NCI-H82 treated with DMSO at 0.1 percent for 48 hours (cell line): ENCODE measurements at regions not wholly inside any gene's neighbourhood (a gene's known extent, or its start where the extent isn't known, plus 50 kb on each side); places are given as distances from the start of the nearest gene placed in this dataset.

ENCODE experiments used
- DNase-seq: peaks from one replicate; lab custom pipeline; 2025; ENCODE audit not compliant: unreplicated experiment; lab: John Stamatoyannopoulos, UW

DNA sequence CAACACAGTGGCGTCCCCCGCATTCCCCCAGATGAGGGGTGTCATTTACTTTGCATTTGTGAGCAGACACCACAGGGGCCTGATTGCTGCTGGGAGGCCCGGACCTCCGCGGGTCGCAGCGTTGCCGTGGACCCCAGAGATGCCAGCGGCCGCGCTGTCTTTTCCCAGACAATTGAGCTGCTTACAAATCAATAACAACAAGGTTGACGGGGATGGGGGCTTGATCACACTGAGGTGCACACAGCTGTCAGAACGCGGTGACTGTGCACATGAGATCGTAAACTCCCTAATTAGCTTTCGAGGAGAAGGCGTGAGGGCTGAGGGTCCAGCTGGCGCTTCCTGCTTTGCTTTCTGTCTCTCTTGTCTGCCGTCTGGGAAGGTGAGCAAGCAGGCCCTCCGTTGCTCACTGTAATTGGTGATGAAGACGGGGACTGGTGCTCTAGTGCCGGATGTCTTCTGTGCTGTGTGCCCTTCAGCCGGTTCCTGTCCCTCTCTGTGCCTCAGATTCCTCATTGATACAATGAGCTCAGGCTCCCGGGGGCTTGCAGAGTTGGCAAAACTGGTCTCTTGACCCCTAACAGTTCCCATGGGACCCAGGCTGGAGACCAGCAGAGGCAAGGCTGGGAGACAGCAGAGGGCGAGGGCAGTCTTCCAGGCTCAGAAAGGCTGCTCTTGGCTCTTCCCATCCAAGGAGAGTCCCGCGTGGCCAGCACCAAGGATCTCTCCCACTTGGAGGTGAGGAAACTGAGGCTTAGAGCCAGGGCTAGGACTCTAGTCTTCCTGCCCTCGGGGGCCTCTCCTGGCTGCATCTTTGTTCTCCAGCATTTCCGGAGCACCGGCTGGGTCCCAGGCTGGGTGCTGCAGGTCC is 126.0 kb upstream of the PMEPA1 start:
- DNase-seq: peak; percentile 97

DNA sequence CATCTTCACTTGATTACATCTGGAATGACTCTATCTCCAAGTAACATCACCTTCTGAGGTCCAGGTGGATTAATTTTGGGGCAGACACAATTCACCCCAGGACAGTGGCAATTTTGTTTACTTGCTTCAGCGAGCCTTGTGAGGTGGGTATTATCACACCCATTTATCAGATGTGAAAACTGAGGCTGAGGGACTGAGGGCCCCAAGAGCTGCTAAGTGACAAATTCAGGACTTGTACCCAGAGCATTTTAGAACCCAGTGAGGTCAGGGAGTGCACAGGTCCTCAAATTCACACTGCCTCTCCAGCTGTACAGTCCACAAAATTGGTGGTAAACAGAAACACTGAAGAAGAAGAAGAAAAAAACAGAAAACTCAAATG is 125.2 kb upstream of the PMEPA1 start:
- no peak for DNase-seq

GRCh38 chr20:57834306-57835073 is 124.7 kb upstream of the PMEPA1 start:
- peak; percentile 11 for DNase-seq

DNA sequence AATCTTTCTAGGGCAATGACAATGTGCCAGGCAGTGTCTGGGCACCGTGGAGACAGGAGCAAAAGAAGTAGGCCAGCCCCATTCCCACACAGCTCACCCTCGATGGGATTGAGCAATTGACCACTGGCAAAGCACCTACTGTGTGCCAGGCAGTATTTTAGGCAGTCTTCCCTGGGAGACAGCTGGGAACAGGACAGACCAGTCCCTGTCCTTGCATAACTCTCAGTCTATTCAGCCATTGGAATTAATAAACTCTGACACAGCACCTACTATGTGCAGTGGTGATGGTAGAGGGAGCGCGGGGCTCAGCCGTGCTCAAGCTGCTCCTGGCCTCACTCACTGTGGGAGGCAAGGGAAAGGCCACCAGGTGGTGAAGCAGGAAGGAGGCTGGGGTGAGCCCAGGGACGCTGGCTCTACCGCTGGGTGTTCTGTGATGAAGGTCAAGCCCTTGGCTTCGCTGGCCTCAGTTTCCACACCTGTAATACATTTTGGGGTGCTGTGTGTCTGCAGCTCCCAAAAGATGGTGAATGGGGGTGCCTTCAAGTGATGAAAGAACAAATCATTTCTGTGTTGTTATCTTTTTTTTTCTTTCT is 122.3 kb upstream of the PMEPA1 start:
- no peak for DNase-seq

- no peak for DNase-seq
Observed at GRCh38 chr20:57831326-57831992, 121.6 kb upstream of the PMEPA1 start.

- DNase-seq: no peak
Observed at GRCh38 chr20:57830515-57830895, 120.7 kb upstream of the PMEPA1 start.

GRCh38 chr20:57829805-57830514 is 120.1 kb upstream of the PMEPA1 start:
- DNase-seq: no peak

- no peak for DNase-seq
Observed at GRCh38 chr20:57829336-57829735, 119.5 kb upstream of the PMEPA1 start.

- no peak for DNase-seq
Observed at GRCh38 chr20:57828696-57829095, 118.9 kb upstream of the PMEPA1 start.

GRCh38 chr20:57826666-57827287 is 117.0 kb upstream of the PMEPA1 start:
- DNase-seq: peak; percentile 86

DNA sequence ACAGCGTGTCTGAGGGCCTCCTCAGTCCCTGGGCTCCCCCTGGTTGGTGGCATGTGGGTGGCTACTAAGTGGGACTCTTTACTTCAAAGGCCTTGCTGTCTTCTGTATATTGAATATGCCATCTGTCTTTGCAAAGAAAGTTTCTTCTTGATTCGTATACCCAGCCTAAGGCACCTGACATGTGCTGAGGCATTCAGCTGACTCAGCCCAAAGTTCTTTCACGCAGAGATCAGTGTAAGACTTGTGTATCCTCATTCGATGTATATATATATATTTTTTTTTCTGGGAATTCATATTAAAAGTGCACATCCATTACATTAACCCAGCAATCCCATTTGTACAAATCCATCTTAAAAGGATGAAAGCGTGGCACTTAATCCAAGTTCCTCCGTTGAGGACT is 115.1 kb upstream of the PMEPA1 start:
- no peak for DNase-seq

DNA sequence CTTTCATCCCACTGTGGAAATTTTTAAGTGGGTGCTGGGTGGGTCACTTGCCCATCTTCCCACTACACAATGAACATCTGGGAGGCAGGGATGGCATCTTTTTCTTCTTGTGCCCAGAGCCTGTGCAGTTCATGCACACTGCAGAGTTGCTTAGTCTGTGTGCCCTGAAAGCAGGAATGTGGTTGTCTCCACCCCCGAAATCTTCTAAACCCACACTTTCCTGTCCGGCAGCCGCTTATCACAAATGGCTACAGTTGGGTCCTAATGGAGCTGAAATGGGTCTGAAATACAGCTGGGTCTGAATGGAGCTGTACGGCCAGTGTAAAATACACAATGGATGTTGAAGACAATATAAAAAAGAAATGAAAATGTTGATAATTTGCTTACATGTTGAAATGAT is 112.1 kb upstream of the PMEPA1 start:
- DNase-seq: no peak

GRCh38 chr20:57819691-57820380 is 110.0 kb upstream of the PMEPA1 start:
- no peak for DNase-seq

DNA sequence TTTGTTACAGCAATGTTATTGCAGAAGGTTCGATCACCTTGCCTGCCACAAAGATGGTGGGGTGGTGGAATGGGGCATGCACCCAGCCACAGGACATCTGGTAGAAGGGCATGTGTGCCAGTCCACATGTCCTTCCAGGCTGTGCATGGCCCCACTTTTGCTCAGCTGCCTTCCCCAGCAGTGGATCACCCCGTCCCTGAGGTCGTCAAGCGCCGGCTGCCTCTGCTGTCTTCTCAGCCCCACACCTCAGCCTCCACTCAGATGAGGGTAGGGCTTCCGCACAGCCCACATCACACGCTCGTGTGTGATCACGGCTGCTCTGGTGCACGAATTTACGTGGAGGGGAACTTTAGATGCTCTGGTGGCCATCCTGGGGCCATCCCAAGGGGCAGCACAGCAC is 109.5 kb upstream of the PMEPA1 start:
- no peak for DNase-seq

DNA sequence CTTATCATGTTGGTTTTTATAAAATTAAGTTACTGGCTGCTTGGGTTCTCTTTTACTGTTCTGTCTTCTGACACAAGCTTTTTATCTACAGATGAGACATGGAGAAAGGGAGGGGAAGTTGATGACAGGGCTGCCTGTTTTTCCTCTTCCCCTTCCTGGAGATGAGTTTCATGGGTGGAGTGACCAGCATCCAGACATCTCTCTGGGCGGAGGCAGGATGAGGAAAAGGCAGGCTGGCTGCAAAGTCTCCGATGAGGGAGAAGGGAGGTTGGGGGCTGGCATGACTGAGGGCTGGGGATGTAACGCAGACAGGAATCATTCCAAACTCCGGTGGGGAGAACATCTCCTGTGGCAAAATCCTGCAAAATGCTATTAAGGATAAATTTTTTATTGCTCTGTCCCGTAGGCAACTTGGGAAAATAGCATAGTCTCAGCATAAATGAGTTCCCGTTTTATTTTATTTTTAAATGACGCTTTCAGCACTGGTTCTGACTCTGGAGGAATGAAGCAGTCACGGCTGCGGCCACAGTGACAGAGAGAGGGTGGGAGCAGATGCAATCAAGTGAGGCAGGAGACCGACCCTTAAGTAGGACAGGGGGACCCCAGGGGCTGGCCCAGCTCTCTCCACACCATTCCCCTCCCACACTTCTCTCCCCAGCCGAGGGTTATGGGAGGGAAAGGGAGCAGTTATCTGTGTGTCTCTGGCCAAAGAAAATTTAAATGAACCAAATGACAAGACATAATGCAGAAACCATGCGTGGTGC is 108.8 kb upstream of the PMEPA1 start:
- DNase-seq: no peak

DNA sequence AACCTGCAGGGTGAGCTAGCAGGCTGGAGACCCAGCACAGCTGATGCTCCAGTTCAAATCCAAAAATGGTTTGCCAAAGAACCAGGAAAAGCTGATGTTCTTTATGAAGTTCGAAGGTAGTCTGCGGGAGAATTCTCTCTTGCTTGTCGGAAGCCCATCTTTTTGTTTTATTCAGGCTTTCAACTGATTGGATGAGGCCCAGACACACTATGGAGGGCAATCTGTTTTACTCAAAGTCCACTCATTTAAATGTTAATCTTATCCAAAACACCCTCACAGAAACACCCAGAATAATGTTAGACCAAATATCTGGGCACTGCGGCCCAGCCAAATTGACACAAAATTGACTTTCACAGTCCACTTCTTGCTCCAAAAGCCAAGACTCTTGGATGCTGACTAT is 105.6 kb upstream of the PMEPA1 start:
- no peak for DNase-seq

DNA sequence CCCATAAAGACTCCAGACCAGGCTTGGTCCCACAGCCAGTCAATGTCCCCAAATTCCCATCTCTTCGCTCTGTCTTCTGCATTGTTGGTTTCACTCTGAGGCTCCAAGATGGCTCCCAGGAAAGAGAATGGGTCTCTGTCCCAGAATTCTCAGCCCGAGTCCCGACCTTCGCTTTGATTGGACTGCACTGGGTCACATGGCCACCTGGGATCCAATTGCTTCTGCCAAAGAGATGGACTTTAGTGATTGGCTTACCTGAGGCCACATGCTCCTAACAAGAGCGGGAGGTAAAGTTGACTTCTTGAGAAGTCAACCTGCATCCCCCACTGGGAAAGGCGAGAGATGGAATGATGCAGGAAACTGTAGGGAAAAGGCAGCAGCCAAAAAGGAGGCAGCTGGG is 104.7 kb upstream of the PMEPA1 start:
- no peak for DNase-seq

DNA sequence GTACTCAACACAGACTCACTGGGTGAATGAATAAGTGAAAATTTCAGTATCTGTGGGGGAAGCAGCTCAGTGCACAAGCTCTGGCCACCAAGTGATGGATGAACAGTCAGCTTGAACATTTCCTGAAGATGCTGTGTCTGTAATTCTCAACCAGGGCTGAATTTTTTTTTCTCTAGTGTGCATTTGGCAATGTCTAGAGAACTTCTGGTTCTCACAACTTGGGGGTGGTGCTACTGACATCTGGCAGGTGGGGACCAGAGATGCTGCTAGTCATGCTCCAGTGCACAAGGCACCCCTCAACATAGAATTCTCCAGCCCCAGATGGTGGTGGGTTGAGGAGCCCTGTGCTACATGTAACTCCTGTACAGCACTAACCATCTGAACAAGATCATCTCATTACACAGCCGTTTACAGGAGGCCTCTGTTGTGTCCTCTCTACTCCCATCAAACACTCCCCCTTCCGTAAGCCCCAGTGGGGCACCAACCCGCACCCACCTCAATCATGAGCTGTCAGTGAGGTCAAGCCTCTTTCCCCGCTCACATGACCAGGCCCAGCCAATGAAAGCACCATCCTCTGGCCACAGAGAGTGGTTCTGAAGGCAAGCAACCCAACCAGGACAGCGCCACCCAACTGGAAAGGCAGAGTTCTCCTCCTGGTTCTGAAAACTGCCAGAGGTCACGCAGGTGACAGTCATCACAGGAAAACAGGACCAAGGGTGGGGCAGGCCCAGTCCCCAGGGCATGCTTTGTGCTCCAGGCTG is 103.9 kb upstream of the PMEPA1 start:
- DNase-seq: no peak
